ENCODE measurements at regions not wholly inside any gene's neighbourhood (a gene's known extent, or its start where the extent isn't known, plus 50 kb on each side); places are given as distances from the start of the nearest gene placed in this dataset.
A peak's percentile ranks its signal among the peaks of the same experiment; 100 is the strongest.

GRCh38 chr1:113021430-113022085 lies 51.4 kb upstream of the LRIG2 start:
- H3K4me3 ChIP-seq (ENCODE audit: low read depth, low read length): no peak overlapping the region
- DNase-seq (ENCODE audit: low read depth): peak; percentile 77
- peak; percentile 26 for TF ChIP-seq CTCF (IDR thresholded peaks at IDR 0.05; ENCODE audit: insufficient read depth, low read depth, low read length)

Data from fibroblast of villous mesenchyme (primary cell).